ENCODE measurements at regions not wholly inside any gene's neighbourhood (a gene's known extent, or its start where the extent isn't known, plus 50 kb on each side); places are given as distances from the start of the nearest gene placed in this dataset.

DNA sequence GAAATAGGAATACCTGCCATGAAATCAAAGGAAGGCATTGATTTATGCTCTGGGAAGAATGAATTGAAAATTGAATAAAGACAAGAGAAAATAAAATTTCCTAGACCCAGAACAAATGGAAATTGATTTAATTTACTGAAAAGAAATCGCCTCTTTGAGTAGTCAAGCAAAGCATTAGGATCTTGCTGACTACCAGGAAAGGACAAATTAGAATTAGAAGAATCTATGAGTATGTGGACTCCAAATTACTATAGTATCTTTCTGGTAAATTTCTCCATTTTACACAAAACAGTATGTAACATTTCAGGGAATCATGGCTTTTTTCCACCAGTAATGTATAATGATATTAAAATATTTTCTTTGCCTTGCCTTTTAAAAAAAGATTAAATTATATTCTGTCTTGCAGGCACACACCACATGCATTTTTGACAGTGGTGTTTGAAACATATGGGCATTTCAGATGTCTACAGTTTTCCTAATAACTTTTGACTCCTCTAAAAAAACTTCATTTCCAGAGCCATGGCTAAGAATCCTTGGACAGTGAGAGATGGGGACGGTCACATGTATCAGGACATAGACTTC, 768.7 kb upstream of the NRSN1 start:
- TF ChIP-seq, protein P1, sequence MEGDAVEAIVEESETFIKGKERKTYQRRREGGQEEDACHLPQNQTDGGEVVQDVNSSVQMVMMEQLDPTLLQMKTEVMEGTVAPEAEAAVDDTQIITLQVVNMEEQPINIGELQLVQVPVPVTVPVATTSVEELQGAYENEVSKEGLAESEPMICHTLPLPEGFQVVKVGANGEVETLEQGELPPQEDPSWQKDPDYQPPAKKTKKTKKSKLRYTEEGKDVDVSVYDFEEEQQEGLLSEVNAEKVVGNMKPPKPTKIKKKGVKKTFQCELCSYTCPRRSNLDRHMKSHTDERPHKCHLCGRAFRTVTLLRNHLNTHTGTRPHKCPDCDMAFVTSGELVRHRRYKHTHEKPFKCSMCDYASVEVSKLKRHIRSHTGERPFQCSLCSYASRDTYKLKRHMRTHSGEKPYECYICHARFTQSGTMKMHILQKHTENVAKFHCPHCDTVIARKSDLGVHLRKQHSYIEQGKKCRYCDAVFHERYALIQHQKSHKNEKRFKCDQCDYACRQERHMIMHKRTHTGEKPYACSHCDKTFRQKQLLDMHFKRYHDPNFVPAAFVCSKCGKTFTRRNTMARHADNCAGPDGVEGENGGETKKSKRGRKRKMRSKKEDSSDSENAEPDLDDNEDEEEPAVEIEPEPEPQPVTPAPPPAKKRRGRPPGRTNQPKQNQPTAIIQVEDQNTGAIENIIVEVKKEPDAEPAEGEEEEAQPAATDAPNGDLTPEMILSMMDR (IDR thresholded peaks at IDR 0.05; ENCODE audit: extremely low read depth in 1 of 2, insufficient read depth in 1 of 2, low read depth in 1 of 2, low read length in 2 of 2) = no peak
- TF ChIP-seq POLR2A (IDR thresholded peaks at IDR 0.05; ENCODE audit: low read depth, low read length) (no peak), POLR2AphosphoS5 (IDR thresholded peaks at IDR 0.05; ENCODE audit: insufficient read depth, low read depth, low read length) (no peak), EZH2 (IDR thresholded peaks at IDR 0.05; ENCODE audit: borderline replicate concordance, low read depth, low read length, severe bottlenecking) (no peak), JUN (IDR thresholded peaks at IDR 0.05; ENCODE audit: borderline replicate concordance, insufficient read depth, insufficient read length, low read depth) (no peak), GATA2 (IDR thresholded peaks at IDR 0.05; ENCODE audit: insufficient read depth, insufficient read length, low read depth, low read length) (no peak), MYC (IDR thresholded peaks at IDR 0.05; ENCODE audit: low read depth, low read length) (no peak)
- TF ChIP-seq, protein P2, sequence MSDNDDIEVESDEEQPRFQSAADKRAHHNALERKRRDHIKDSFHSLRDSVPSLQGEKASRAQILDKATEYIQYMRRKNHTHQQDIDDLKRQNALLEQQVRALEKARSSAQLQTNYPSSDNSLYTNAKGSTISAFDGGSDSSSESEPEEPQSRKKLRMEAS (IDR thresholded peaks at IDR 0.05; ENCODE audit: insufficient read depth, insufficient read length) = no peak
